Inferior parietal cortex (tissue), 1 donor: ENCODE measurements at regions not wholly inside any gene's neighbourhood (a gene's known extent, or its start where the extent isn't known, plus 50 kb on each side); places are given as distances from the start of the nearest gene placed in this dataset.

Experiments used
- DNase-seq: peaks from one replicate; pipeline ENCODE4 v3.0.0-alpha.2; 2016; ENCODE audit errors: extremely low spot score

- no peak for DNase-seq
Measured at GRCh38 chr12:82174383-82174782, 183.8 kb downstream of the CCDC59 start.

- DNase-seq: no peak
Measured at GRCh38 chr12:82149045-82149444, 209.1 kb downstream of the CCDC59 start.

DNA sequence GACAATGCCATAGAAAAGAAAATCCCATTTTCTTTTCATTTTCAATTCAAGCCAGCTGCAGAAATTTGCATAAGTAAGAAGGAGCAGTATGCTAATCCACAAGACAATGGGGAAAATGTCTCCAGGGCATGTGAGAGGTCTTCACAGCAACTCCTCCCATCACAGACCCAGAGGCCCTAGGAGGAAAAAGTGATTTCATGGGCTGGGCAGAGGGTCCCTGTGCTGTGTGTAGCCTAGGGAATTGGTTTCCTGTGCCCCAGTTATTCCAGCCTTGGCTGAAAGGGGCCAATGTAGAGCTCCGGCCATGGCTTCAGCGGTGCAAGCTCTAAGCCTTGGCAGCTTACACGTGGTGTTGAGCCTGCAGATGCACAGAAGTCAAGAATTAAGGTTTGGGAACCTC is 211.4 kb downstream of the CCDC59 start:
- no peak for DNase-seq

DNA sequence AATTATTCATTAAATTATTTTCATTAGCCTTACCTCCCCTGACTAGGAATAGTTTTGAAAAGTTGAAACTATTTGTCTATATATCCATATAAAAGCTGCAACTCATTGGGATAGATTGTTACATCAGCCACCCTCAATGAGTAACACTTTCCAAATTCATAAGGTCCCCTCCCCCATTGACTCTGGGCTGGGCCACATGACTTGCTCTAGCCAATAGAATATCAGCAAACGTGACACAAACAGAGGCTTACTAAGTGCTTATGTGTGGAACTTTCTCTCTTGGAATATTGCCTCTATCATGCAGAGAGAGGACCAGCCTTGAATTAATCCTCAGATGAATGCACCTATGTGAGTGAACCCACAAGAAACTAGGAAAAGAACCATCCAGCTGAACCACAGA is 213.7 kb downstream of the CCDC59 start:
- DNase-seq: no peak

DNA sequence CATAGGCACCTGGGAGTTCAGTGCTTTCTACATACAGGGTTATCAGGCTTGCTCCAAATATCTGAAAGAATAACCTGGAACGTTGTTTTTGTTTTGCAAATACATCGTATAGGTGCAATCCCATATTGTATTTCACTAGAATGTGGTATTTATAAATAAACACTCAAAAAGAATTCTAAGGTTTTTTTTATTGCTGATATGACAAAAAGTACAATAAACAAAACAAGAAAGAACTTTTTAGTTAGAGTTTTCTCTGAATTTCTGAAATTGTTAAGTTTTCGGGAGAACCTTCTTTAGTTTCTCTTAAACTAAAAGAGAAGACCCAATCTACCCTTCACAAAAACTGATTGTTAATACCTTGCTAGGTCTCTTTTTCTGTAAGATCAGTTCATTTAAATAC is 225.8 kb downstream of the CCDC59 start:
- no peak for DNase-seq

- no peak for DNase-seq
Measured at GRCh38 chr12:82130762-82131161, 227.4 kb downstream of the CCDC59 start.

GRCh38 chr12:82124711-82125380 is 233.3 kb downstream of the CCDC59 start:
- no peak for DNase-seq

DNA sequence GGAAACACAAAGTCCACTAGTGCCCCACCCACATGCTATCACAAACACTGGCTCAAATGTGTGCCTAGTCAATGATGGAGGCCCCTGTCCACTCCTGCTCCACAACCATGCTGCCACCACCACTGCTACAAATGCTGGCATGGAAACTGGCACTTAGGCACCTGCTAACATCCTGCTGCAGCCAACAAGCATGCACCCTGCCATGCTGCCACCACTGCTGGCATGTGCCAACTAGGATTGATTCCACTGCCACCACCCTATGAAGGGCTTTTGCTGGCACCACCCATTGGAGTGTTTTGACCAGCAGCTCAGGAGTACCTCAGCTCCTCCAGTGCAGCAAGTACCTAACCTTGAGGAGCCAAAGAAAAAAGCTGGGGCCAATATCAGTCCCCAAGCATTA is 236.6 kb downstream of the CCDC59 start:
- DNase-seq: no peak

GRCh38 chr12:82120901-82121300 is 237.3 kb downstream of the CCDC59 start:
- DNase-seq: no peak

DNA sequence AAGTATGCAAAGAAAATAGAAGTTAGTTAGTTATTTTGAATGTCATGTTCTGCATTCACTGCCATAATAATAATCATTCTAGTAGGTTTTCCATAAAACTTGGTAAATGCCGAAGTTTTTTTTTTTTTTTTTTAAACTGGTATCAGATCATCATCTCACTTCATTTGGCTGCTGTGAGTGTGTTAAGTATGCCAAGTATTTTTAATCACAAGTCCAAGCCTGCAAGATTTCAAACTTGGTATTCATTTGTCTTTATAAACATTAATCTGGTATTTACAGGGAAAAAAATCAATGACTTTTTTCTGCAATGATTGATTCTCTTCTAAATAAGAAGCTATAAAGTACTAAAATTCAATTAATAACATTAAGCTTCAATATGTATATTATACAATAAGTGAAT is 248.9 kb downstream of the CCDC59 start:
- DNase-seq: no peak

GRCh38 chr12:82108615-82109014 is 249.6 kb downstream of the CCDC59 start:
- DNase-seq: no peak

DNA sequence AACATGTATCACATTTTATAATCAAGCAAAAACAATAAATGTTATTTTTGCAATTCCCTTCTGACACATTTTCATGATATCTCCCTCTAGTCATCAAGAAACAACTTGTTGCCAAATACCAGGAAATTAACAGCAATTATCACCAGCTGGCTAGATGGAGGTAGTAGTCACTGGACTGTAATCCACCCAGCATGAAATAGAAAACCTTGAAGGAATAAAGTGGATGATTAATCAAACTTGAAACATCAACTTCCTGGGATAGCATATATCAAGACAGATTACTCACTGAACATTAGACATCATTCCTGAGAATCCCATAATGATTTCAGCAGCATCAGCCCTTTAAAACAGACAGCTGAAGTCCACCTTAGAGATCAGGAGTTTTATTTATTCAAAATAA is 259.0 kb downstream of the CCDC59 start:
- no peak for DNase-seq

- DNase-seq: no peak
Measured at GRCh38 chr12:82097877-82098276, 260.3 kb downstream of the CCDC59 start.

DNA sequence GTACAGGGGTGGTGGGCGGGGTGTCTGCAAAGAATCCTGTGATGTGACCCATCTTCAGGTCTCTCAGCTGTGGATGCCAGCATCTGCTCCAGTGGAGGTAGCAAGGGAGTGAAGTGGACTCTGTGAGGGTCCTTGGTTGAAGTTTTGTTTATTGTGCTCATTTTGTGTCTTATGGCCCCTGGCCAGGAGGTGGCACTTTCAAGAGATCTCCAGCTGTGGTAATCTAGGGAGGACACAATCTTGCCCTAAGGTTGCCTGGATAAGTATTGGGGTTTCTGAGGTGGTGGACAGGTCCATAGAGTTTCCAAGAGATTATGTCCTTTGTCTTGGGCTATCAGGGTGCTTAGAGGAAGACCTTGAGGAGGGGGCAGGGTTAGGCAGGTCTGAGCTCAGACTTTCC is 260.7 kb downstream of the CCDC59 start:
- DNase-seq: no peak

DNA sequence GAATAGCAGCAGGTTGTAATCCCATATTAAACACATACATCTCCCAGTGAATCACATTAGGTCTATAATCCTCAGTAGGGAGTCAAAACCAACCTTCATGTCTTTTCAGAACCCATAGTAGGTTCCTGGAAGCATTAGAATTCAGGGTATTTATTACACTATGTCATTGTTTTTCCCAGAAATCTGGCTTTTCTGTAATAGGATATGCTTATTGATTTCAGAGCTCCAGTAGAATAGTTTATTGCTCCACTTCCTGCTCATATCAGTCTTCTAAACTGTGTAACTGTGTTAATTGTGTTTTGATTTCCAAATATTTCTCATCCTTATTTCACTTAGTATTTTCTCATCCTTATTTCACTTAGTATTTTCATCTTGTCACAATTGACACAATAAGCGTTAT is 268.0 kb downstream of the CCDC59 start:
- no peak for DNase-seq

DNA sequence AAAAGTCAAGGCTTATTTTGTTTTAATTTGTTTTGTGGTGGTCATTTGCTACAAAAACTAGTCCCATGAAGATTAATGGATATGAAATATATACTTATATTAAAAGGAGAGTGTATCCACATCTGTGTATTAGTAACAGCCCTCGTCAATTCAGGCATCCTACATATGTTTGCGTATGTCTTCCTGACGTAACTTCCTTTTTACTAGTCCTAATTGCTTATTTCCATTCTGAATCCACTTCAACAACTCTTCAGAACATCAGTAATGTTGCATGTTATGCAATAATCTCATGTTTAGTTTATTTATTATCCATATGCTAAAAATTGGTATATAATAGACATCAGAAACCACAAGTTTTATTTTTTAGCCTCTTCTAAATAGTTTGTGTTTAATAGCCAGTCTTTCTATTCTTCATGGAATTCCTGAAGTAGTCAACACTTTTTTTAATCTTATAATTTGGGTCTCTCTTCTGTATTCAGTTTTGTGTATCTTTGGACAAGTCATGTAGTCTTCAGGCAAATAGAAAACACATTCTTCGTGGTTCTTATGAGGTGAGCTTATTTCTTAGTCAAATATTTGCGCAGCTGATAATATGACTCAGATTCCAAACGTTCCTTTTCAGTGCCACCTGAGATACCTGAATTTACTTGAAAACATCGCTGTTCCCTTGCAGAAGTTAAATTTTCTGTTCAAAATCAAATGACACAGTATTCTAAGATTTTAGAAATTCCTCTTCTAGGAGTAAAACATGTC is 268.6 kb downstream of the CCDC59 start:
- no peak for DNase-seq

DNA sequence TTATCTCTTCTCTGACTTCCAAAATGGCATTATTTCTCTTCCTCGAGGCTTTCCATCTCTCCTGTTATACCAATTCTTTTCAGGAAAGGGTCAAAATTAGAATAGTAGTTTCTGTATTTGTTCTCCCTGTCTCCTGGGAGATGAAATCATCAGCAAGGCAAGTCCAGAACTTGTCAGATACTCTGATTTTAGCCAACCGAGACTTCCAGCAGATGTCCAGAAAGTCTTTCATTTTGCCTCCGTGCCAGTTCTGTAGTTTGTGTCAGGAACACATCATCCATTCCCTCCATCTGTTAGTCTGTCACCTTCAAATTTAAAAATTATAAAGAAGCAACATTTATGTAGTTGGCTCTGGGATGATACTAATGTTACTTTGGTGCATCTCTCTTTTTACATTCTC is 275.7 kb downstream of the CCDC59 start:
- DNase-seq: peak; percentile 41

DNA sequence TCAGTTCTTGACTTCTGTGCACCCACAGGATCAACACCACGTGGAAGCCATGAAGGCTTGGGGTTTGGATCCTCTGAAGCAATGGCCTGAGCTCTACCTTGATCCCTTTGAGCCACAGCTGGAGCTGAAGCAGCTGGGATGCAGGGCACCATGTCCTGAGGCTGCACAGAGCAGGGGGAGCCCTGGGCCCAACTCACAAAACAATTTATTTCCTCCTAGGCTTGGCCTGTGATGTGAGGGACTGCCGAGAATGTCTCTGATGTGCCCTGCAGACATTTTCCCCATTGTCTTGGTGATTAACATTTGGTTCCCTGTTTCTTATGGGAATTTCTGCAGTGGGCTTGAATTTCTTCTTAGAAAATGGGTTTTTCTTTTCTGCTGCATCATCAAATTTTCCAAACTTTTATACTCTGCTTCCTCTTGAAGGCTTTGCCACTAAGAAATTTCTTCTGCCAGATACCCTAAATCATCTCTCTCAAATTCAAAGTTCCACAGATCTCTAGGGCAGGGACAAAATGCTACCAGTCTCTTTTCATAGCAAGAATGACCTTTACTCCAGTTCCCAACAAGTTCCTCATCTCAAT is 288.2 kb downstream of the CCDC59 start:
- DNase-seq: no peak

DNA sequence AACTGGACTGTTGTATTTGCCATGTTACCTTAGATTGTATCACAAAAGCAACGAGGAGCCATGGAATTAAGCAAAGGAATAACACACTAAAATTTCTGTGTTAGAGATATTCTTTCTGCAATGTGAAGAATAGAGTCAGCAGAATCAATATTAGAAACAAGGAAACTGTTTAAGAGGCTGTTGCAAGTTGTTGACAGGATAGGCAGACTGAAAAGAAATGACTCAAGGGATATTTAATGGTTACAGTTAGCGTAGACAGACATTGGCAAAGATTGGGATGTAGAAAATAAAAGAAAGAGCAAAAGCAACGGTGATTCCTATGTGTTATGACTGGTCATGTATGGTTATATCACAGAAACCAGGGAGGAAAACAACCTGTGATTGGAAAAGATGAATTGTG is 299.0 kb upstream of the PPFIA2 start:
- no peak for DNase-seq

DNA sequence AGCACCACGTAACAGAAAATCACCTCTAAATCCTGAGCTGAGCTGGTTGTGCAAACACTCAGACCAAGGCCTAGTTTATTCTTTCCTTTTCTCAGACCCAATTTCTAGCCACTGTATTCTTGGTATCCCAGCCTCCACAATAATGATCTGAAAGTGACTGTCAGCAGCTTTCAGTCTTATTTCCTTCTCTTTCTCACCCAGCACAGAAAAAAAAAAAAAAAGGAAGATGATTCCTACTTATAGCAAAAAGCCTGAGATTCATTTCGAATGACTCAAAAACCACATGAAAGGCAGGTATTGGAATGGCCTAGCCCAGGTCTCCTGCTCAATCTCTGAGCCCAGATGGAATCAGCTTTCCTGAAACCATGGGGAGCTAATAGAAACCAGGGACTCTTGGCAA is 298.6 kb upstream of the PPFIA2 start:
- DNase-seq: no peak

GRCh38 chr12:82055391-82055790 is 296.2 kb upstream of the PPFIA2 start:
- DNase-seq: no peak

DNA sequence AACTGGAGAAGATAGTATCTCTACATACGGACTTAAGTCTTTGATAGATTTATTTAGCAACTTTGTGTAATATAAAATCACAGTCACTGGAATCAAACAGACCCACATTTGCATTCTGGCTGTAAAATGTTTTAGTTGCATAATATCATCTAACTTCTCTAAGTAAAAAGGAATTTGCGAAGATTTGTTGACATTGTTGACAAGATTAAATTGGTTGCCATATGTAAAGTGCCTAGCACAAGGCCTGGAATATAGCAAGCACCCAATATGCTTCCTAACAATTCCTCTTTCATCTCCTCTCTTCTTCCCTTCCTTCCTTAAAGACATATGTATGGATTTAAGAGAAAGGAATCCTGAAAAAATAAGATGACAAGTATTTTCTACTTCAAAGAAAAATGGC is 295.4 kb upstream of the PPFIA2 start:
- DNase-seq: no peak

GRCh38 chr12:82047446-82047845 is 288.3 kb upstream of the PPFIA2 start:
- no peak for DNase-seq
